ENCODE measurements at regions not wholly inside any gene's neighbourhood (a gene's known extent, or its start where the extent isn't known, plus 50 kb on each side); places are given as distances from the start of the nearest gene placed in this dataset.
"Not testable (repeated sequence)": the region's sequence is repeated elsewhere in the genome, so short reads cannot be mapped to it uniquely, and the experiment has no call there.

GRCh38 chr21:38914528-38915293 is 109.0 kb downstream of the ETS2 start:
- no peak for DNase-seq (ENCODE audit: low read depth)

DNA sequence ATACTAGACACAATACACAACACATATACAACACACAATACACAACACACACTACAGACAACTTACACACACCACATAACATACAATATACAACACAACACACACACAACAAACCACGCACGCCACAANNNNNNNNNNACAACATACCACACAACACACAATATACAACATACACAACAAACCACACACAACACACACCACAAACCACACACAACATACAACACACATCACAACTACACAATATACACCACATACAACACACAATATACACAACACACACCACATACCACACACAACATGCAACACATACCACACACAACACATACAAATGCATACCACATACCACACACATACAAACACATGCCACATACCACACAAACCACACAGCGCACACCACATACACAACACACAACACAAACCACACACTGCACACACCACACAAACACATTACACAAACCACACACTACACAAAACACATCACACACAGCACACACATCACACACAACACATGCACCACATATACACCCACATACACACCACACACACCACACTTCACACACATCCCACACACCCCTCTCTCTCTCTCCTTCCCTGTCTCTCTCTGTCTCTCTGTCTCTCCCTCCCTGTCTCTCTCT is 108.3 kb downstream of the ETS2 start:
- no peak for DNase-seq (ENCODE audit: low read depth)

GRCh38 chr21:38913120-38913892 is 107.6 kb downstream of the ETS2 start:
- DNase-seq (ENCODE audit: low read depth) = no peak

DNA sequence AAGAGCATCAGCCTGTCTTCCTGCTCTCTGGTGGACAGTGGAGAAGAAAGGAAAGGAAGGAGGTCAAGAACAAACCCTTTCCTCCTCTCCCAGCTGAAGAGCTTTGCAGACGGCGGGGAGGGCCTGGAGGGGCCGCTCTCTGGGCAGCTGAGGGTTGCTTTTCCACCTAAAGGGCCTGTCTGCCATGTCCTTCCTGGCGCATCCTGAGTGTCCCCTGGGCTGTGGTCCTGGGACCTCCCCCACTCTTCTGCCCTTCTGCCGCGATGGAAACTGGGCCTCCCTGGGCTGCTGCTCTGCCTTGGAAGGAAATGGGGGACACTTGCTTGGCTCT is 107.0 kb downstream of the ETS2 start:
- no peak for DNase-seq (ENCODE audit: low read depth)

DNA sequence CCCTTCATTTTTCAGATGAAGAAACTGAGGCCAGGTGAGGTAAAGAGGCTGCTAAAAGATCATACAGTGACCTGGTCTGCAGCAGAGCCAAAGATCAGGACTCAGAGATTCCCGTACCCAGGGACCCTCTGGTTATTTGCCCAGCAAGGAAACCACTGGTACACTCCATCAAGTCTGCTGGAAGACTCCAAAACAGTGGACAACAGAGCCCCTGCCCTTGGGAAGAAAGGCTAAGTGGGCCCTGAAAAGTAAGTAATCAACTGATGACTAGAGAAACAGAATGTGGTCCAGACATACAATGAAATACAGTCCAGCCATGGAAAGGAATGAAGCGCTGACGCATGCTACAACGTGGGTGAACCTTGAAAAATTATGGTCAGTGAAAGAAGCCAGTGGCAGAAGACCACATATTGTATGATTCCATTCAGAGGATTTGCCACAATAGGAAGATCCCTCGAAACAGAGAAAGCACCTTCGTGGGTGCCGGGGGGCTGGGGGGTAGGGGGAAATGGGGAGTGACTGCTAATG is 106.4 kb downstream of the ETS2 start:
- no peak for DNase-seq (ENCODE audit: low read depth)

DNA sequence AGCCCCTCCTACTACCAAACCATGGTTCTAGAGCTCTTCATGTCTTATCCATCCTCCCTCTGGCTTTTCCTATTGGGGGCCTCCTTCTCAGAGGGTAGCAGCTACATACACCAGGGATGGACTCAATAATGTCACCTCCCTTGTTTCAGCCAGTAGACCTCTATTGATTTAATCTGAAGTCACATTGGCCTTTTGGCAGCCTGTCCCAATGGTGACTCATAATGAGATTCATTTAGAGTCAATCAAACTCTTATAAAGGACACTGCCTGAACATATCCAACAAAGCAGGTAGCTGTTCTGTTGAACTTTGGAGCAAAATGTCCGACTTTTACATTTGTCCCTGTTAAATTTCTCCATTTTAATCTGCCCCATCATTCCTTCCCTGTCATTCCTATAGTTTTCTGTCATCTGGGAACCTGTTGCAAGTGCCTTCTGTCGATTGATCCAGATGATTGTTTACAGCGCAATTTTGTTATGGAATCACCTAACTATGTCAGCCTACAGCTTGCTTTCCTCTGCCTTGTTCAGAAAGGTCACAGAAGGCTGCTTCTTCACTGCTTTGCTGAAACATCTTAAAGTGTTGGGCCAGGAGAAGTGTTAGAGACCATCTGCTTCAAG is 105.9 kb downstream of the ETS2 start:
- no peak for DNase-seq (ENCODE audit: low read depth)

GRCh38 chr21:38910390-38911067 is 104.8 kb downstream of the ETS2 start:
- no peak for DNase-seq (ENCODE audit: low read depth)

DNA sequence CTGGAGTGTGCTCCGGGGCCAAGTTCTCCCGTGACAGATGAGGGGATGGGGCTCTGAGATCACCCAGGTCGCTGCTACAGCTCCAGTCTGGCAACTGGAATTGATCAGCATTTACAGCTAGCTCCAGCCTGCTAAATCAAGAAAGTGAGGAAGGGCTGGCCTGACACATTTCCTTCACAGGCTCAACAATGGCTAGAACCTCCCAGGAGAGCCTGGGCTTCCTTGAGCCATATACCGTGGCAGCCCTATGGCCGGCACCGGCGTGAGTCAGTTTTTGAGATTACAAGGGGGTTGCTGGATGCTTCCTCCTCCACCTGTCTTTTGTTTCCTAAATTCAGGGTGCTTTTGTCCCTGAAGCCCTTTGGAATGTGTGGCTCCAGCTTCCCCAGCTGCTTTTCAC is 104.2 kb downstream of the ETS2 start:
- DNase-seq (ENCODE audit: low read depth) = no peak

DNA sequence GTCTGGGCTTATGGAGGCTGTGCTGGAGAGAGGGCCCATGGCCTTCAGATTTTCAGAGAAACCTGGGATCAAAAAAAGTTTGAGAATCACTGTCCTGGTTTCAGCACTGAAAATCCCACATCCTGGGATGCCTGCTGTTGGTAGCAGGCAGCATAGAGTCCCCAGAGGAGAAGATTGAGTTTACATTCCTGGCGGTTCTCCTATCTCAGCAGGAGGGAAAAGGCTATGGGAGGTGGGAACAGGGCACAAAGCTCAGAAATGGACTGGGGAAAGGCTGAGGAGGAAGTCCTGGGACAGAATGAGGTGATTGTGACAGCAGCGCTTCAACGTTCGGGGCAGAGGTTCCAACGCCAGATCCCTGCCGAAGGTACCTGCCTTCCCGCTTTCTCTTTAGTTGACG is 103.4 kb downstream of the ETS2 start:
- DNase-seq (ENCODE audit: low read depth) = no peak

DNA sequence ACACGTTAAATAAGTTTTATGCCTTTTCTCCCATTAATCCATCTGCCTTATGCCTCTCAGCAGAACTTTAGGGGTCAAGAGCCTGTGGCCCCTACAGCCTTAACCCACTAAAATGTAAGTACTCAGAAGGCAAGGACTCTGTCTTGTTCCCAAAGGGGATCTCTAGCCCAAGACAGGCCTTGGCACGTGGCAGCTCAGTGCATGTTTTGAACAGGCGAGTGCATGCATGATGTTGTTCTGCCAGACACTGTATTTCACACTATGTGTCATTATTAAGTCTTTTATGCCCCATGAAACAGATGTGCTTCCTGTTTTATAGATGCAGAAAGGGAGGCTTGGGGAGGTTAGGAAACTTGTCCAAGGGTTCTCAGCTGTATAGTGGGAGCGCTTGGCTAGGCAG is 102.8 kb downstream of the ETS2 start:
- DNase-seq (ENCODE audit: low read depth) = no peak

DNA sequence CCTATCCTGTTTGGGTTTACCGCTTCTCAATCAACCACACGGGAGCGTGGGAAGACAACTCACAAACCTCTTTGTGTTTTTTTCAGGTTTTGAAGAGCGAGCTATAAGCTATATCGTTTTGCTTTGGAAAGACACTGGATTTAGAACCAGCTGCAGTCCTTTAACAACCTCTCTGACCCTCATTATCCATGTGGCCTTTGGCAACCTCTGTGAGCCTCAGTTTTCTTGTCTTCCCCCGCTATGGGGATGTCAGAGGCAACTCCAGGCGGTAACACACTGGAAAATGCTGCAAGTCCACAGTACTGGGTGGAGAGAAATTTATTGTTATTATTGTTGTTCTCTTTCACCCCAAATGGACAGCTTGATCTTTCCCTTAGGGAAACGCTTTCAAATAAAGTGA is 100.0 kb downstream of the ETS2 start:
- no peak for DNase-seq (ENCODE audit: low read depth)

DNA sequence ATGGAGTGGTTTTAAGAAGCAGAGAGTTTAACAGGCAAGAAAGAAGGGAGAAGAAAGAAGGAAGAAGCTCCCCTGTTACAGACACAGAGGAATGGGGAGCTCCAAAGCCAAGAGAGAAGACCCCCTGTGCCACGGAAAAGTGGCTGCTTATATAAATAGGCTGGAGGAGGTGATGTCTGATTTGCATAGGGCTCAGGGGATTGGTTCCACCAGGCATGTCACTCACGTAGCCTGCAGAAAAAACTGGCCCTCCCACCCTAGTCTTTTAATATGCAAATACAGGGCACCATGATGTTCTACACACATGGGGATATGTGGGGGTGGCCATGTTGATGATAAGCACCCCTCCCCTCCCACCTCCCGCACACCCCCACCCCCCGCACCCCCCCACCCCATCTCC is 99.6 kb downstream of the ETS2 start:
- no peak for DNase-seq (ENCODE audit: low read depth)

- DNase-seq (ENCODE audit: low read depth) = no peak
Measured at GRCh38 chr21:38903690-38904139, 98.0 kb downstream of the ETS2 start.

GRCh38 chr21:38902608-38903445 is 97.1 kb downstream of the ETS2 start:
- no peak for DNase-seq (ENCODE audit: low read depth)

DNA sequence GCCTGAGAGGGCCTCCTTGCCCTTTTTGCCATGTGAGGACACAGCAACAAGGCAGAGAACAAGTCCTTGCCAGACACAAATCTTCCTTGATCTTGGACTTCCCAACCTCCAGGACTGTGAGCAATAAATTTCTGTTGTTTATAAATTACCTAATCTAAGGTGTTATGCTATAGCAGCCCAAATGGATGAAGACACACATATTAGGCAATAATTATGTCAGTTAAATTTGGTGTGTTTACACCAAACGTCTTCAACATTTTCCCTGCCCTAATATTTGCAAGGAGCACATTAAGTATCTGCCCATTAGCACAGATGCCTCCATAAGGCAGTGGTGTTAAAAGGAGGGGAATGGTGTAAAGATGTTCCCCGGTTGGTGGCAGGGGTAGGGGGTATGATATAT is 94.8 kb downstream of the ETS2 start:
- DNase-seq (ENCODE audit: low read depth) = no peak

DNA sequence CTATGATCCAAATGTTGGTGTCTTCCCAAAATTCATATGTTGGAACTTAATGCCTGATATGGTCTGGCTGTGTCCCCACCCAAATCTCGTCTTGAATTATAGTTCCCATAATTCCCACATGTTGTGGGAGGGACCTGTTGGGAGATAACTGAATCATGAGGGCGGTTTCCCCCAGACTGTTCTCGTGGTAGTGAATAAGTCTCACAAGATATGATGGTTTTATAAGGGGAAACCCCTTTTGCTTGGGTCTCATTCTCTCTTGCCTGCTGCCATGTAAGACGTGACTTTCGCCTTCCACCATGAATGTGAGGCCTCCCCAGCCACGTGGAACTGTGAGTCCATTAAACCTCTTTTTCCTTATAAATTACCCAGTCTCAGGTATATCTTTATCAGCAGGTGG is 94.3 kb downstream of the ETS2 start:
- DNase-seq (ENCODE audit: low read depth) = not testable (repeated sequence)

- DNase-seq (ENCODE audit: low read depth) = no peak
Measured at GRCh38 chr21:38899277-38899947, 93.7 kb downstream of the ETS2 start.

DNA sequence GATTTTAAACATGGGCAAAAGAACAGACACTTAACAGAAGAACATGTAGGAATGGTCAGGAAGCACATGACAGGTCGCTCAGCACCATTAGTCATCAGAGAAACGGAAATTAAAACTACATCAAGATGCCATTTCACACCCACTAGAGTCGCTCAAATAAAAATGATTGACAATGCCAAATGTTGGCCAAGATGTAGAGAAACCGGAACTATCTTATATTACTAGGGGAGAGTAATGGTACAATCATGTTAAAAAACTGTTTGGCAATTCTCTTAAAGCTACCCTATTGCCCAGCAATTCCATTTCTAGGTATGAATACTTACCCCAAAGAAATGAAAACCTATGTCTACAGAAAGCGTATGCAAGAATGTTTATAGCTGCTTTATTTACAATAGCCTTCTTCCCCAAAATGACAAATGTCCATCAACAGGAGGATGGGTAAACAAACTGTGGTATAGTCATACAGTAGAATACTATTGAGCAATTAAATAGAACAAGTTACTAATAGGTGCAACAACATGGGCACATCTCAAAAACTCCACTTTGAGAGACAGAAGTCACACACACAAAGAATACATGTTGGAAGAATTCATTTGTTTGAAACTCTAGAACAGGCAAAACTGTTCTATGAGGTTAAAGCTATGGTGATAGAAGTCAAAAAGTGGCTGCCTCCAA is 92.8 kb downstream of the ETS2 start:
- DNase-seq (ENCODE audit: low read depth) = peak; percentile 97
